Suprapubic skin (tissue), 4 donors: ENCODE measurements at regions not wholly inside any gene's neighbourhood (a gene's known extent, or its start where the extent isn't known, plus 50 kb on each side); places are given as distances from the start of the nearest gene placed in this dataset.

Experiments
- DNase-seq, 2 donors: peaks; one replicate each; pipeline ENCODE4 v3.0.0-alpha.2; 2019; ENCODE audit warnings: low spot score in 2 of 2
- H3K27ac ChIP-seq: fragments of 200-600 bp; sonication (generic); one replicate; pipeline ENCODE4 v1.5.1; 2019
- H3K27me3 ChIP-seq: fragments of 200-600 bp; sonication (generic); one replicate; pipeline ENCODE4 v1.5.1; 2019
- H3K36me3 ChIP-seq: fragments of 200-600 bp; sonication (generic); one replicate; pipeline ENCODE4 v1.5.1; 2019
- H3K4me1 ChIP-seq: fragments of 200-600 bp; sonication (generic); one replicate; pipeline ENCODE4 v1.5.1; 2019
- H3K4me3 ChIP-seq: fragments of 200-600 bp; sonication (generic); one replicate; pipeline ENCODE4 v1.5.1; 2019; ENCODE audit warnings: mild to moderate bottlenecking
- H3K9me3 ChIP-seq: fragments of 200-600 bp; sonication (generic); one replicate; pipeline ENCODE4 v1.5.1; 2019
- EP300 ChIP-seq: sonication (generic); formaldehyde crosslinking; IDR thresholded peaks from one replicate; pipeline ENCODE4 v1.6.1; 2017; ENCODE audit warnings: antibody characterized with exemption
- POLR2A ChIP-seq, 2 donors: fragments of 450-650 bp; IDR thresholded peaks; one replicate each; pipeline ENCODE4 v1.6.1; 2017; ENCODE audit warnings: antibody characterized with exemption in 2 of 2, mild to moderate bottlenecking in 2 of 2, moderate library complexity in 2 of 2
- POLR2AphosphoS5 ChIP-seq, 3 donors: sonication (generic); formaldehyde crosslinking; IDR thresholded peaks; one replicate each; pipeline ENCODE4 v1.6.1; 2017; ENCODE audit warnings: antibody characterized with exemption in 3 of 3
- WGBS: methylation state at CpG from one replicate; pipeline ENCODE4 v1.1.5; 2018; 5-methylcytosine and 5-hydroxymethylcytosine counted together
- TF ChIP-seq, protein P1 (sequence below), 2 donors: fragments of 200-600 bp in 1 of 2; fragments of 450-650 bp in 1 of 2; sonication (generic) in 1 of 2; IDR thresholded peaks; one replicate each; pipeline ENCODE4 v1.5.1; 2016 to 2019; ENCODE audit warnings: antibody characterized with exemption in 2 of 2, mild to moderate bottlenecking in 1 of 2, moderate library complexity in 1 of 2

DNA sequence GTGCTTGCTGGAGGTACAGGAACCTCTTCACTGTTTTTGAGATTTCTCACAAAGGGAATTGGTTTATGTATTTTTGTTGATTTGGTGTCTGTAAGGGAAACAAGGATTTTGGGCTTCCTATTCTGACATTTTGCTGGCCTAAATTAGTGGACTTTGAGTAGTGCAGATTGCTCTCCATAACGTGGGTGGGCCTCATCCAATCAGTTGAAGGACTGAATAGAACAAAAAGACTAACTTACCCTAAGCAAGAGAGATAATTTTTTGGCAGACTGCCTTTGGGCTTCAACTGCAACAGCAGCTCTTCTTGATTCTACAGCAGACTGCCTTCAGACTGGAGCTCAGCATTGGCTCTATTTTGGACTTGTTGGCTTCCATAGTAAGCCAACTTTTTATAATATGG, 93.2 kb downstream of the MSX2 start:
- Histone ChIP-seq H3K9me3 (no peaks in the 10 kb centered on the region), H3K36me3 (no peaks in the 10 kb centered on the region), H3K4me3 (no peak overlapping the region), H3K4me1 (no peaks in the 10 kb centered on the region), H3K27ac (no peak overlapping the region), H3K27me3 (no peaks in the 10 kb centered on the region)
- 56% methylated on average over 1 of the region's 1 CpG for WGBS
- no peak for DNase-seq
- TF ChIP-seq POLR2AphosphoS5 (IDR thresholded peaks at IDR 0.05) (no peak), EP300 (no peak)
- TF ChIP-seq, protein P1, sequence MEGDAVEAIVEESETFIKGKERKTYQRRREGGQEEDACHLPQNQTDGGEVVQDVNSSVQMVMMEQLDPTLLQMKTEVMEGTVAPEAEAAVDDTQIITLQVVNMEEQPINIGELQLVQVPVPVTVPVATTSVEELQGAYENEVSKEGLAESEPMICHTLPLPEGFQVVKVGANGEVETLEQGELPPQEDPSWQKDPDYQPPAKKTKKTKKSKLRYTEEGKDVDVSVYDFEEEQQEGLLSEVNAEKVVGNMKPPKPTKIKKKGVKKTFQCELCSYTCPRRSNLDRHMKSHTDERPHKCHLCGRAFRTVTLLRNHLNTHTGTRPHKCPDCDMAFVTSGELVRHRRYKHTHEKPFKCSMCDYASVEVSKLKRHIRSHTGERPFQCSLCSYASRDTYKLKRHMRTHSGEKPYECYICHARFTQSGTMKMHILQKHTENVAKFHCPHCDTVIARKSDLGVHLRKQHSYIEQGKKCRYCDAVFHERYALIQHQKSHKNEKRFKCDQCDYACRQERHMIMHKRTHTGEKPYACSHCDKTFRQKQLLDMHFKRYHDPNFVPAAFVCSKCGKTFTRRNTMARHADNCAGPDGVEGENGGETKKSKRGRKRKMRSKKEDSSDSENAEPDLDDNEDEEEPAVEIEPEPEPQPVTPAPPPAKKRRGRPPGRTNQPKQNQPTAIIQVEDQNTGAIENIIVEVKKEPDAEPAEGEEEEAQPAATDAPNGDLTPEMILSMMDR (IDR thresholded peaks at IDR 0.05) = no peak

DNA sequence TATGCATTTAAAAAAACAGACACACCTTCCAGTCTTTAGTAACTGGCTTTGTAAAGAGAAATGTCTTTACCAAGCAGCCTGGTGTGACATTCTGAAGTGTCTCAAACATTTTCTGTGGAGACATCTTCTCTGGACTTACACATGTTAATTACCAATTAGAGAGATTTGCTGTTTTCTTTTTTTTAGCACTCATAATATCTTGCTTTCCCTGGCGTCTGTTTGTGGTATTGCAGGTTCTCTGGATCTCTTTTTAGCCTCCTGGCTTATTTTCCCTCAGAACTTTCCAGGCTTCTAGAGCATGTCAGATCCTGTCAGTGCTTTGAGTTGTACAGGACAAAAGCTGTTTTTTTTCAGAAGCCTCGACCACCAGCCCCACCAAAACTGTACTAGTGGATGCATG, 92.5 kb downstream of the MSX2 start:
- H3K4me1 ChIP-seq = no peaks in the 10 kb centered on the region
- WGBS = 15% methylated on average over 2 of the region's 2 CpGs
- no peak overlapping the region for H3K4me3 ChIP-seq
- H3K27me3 ChIP-seq = no peaks in the 10 kb centered on the region
- TF ChIP-seq, protein P1 (IDR thresholded peaks at IDR 0.05) = peak in 1 of 2 donors; percentile 20
- TF ChIP-seq EP300 = no peak
- no peaks in the 10 kb centered on the region for H3K36me3 ChIP-seq
- no peak overlapping the region for H3K27ac ChIP-seq
- H3K9me3 ChIP-seq = no peaks in the 10 kb centered on the region
- no peak for DNase-seq

DNA sequence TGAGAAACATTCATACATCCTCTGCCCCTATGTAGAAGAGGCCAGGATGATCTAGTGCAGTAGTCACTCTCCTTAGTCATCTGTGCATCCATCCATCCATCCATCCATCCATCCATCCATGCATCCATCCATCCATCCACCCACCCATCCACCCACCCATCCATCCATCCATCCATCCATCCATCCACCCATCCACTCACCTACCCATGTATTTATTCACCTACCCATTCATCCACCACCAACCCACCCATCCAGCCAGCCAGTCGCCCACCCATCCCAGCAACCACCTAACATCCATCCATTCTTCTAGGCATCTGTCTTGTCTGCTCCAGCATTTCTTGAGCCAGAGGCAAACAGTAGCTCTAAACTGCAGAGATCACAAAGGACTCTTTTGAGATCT, 87.1 kb downstream of the MSX2 start:
- Histone ChIP-seq H3K4me1 (no peaks in the 10 kb centered on the region), H3K36me3 (no peaks in the 10 kb centered on the region), H3K27ac (no peak overlapping the region), H3K4me3 (no peak overlapping the region), H3K27me3 (no peaks in the 10 kb centered on the region), H3K9me3 (no peaks in the 10 kb centered on the region)
- TF ChIP-seq POLR2AphosphoS5 (IDR thresholded peaks at IDR 0.05) (no peak), EP300 (no peak), POLR2A (IDR thresholded peaks at IDR 0.05) (no peak)
- TF ChIP-seq, protein P1 (IDR thresholded peaks at IDR 0.05) = no peak
- DNase-seq = no peak
- 96% methylated on average over 1 of the region's 1 CpG for WGBS

DNA sequence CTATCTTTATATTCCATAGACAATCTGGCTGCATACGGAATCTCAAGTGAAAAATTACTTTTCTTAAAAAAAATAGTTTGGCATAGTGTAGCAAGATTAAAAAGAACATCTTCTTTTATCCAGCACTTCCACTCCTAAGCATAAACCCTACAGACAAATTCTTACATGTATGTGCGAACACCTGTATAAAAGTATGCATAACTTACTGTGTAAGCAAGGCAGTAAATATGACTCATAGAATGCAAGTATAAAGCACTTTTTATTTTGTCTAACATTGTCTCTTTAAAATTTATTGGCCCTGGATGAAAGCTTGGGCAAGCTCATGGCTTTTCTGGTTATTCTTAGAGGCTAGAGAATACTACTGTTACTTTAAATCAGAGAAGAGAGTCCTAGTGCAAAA, 86.4 kb downstream of the MSX2 start:
- no peaks in the 10 kb centered on the region for H3K9me3 ChIP-seq
- peaks cover 2% of the 10 kb centered on the region for H3K27me3 ChIP-seq
- 65% methylated on average over 2 of the region's 2 CpGs for WGBS
- H3K27ac ChIP-seq = no peak overlapping the region
- no peaks in the 10 kb centered on the region for H3K4me1 ChIP-seq
- TF ChIP-seq, protein P1 (IDR thresholded peaks at IDR 0.05) = no peak
- TF ChIP-seq EP300 (no peak), POLR2A (IDR thresholded peaks at IDR 0.05) (no peak), POLR2AphosphoS5 (IDR thresholded peaks at IDR 0.05) (no peak)
- no peaks in the 10 kb centered on the region for H3K36me3 ChIP-seq
- DNase-seq = no peak
- H3K4me3 ChIP-seq = no peak overlapping the region

DNA sequence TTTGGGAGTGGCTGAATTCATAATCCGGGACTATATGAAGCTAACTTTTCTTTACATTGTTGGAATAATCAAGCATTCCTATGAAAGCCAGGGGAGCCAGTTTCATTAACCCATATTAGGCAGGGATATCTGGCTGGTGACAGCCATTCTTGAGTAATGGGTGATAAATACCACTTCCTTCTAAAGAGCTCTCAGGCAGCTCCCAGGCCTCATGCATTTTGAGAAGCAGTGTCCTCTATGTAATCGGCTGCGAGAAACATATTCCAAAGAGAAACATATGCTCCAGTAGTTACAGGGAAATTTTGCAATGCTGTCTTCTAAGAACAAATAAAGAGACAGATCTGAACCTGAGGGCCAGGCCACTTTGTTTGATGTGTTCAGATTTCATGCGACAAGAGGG, 83.1 kb downstream of the MSX2 start:
- TF ChIP-seq EP300 (no peak), POLR2A (IDR thresholded peaks at IDR 0.05) (no peak), POLR2AphosphoS5 (IDR thresholded peaks at IDR 0.05) (no peak)
- TF ChIP-seq, protein P1 (IDR thresholded peaks at IDR 0.05) = no peak
- Histone ChIP-seq H3K36me3 (no peaks in the 10 kb centered on the region), H3K4me3 (no peak overlapping the region), H3K9me3 (no peaks in the 10 kb centered on the region), H3K27ac (no peak overlapping the region), H3K4me1 (no peaks in the 10 kb centered on the region), H3K27me3 (peaks cover 2% of the 10 kb centered on the region)
- WGBS = 61% methylated on average over 4 of the region's 4 CpGs
- no peak for DNase-seq
